Pancreas (tissue), 10 donors: ENCODE measurements at regions not wholly inside any gene's neighbourhood (a gene's known extent, or its start where the extent isn't known, plus 50 kb on each side); places are given as distances from the start of the nearest gene placed in this dataset.
"Not testable (repeated sequence)": the region's sequence is repeated elsewhere in the genome, so short reads cannot be mapped to it uniquely, and the experiment has no call there.

Source experiments
- ATAC-seq, 4 donors: fragments of 200-7000 bp; cut with Tn5 transposase; one replicate each; pipeline versions ENCODE4 v1.8.0 to v1.9.1; 2020; ENCODE audit warnings: mild to moderate bottlenecking in 4 of 4, moderate library complexity in 4 of 4
- DNase-seq, 6 donors: peaks; one replicate each; pipeline ENCODE4 v3.0.0-alpha.2; 2020
- FAIRE-seq: peaks from 2 replicates; lab custom pipeline; 2012; peaks lifted over from hg19 to GRCh38; lab: Jason Lieb, UNC
- H3K27ac ChIP-seq, 4 donors: fragments of 200-600 bp; sonication (generic); 1 replicate in 3 of 4; 2 replicates in 1 of 4; pipeline versions ENCODE4 v1.5.0 to v1.8.0; 2020
- H3K27me3 ChIP-seq, 4 donors: fragments of 200-600 bp; one replicate each; pipeline ENCODE4 v1.8.0; 2021
- H3K36me3 ChIP-seq, 3 donors: fragments of 200-600 bp; sonication (generic) in 1 of 3; one replicate each; pipeline versions ENCODE4 v1.5.0 to v1.8.0; 2020 to 2021
- H3K4me1 ChIP-seq, 3 donors: fragments of 200-600 bp; one replicate each; pipeline ENCODE4 v1.8.0; 2021
- H3K4me3 ChIP-seq, 4 donors: fragments of 200-600 bp; sonication (generic) in 2 of 4; one replicate each; pipeline versions ENCODE4 v1.5.0 to v1.8.0; 2020 to 2021
- H3K9me3 ChIP-seq, 4 donors: fragments of 200-600 bp; one replicate each; pipeline ENCODE4 v1.8.0; 2021
- WGBS, 2 donors: extraction: QIAGEN DNeasy Blood & Tissue Kit; methylation state at CpG; one replicate each; pipeline ENCODE4 v1.1.7; 2013; 5-methylcytosine and 5-hydroxymethylcytosine counted together
- intact Hi-C, 3 donors: fragments of 100-400 bp; cut with DNase I; formaldehyde crosslinking; loops; one replicate each; pipeline versions ENCODE4 v1.11.1 to v1.14.2; 2022
- TF ChIP-seq, protein P1 (sequence below), 4 donors: fragments of 200-600 bp; sonication (generic) in 3 of 4; IDR thresholded peaks; one replicate each; pipeline versions ENCODE4 v1.5.0 to v1.8.0; 2021; ENCODE audit warnings: antibody characterized with exemption in 4 of 4
- donor health status: healthy with polysubstance abuse.
- donor health status: DM: no; HTN: no; CAD: no; lungs with moderate emphysema.
- donor health status: DM: no; HTN: no; CAD: no.
- donor health status: control.
- donor health status: control.
- donor health status: Bipolar disorder and iron deficiency.
- donor health status: DM: yes; HTN: yes; CAD: no.
- donor health status: DM: no; HTN: no; CAD: no.
- donor health status: DM: no; HTN: no; CAD: no.
- donor health status: DM: yes; HTN: yes; CAD: no.

DNA sequence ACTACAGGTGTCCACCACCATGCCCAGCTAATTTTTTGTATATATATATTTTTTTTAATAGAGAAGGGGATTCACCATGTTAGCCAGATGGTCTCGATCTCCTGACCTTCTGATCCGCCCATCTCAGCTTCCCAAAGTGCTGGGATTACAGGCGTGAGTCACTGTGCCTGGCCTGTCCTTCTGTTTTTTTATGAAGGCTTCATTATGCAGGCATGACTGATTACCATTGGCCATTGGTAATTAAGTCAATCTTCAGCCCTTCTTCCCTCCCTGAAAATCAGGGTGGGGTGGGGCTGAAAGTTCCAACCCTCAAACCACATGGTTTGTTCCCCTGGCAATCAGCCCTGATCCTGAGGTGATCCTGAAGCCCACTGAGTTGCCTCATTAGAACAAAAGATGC, 336.9 kb downstream of the PTTG2 start:
- FAIRE-seq (no peak), ATAC-seq (no peak), DNase-seq (no peak)
- no peak overlapping the region for H3K27ac ChIP-seq
- TF ChIP-seq, protein P1, sequence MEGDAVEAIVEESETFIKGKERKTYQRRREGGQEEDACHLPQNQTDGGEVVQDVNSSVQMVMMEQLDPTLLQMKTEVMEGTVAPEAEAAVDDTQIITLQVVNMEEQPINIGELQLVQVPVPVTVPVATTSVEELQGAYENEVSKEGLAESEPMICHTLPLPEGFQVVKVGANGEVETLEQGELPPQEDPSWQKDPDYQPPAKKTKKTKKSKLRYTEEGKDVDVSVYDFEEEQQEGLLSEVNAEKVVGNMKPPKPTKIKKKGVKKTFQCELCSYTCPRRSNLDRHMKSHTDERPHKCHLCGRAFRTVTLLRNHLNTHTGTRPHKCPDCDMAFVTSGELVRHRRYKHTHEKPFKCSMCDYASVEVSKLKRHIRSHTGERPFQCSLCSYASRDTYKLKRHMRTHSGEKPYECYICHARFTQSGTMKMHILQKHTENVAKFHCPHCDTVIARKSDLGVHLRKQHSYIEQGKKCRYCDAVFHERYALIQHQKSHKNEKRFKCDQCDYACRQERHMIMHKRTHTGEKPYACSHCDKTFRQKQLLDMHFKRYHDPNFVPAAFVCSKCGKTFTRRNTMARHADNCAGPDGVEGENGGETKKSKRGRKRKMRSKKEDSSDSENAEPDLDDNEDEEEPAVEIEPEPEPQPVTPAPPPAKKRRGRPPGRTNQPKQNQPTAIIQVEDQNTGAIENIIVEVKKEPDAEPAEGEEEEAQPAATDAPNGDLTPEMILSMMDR (IDR thresholded peaks at IDR 0.05): no peak
- no peaks in the 10 kb centered on the region for H3K27me3 ChIP-seq
- intact Hi-C loops: no loop called here
- H3K4me3 ChIP-seq: no peak overlapping the region
- no peaks in the 10 kb centered on the region for H3K36me3 ChIP-seq
- H3K4me1 ChIP-seq: no peaks in the 10 kb centered on the region
- WGBS, 2 donors: 83 to 85% methylated on average over 3 of the region's 3 CpGs
- peaks cover 0 to 4% (median 1%) of the 10 kb centered on the region in 4 donors for H3K9me3 ChIP-seq

DNA sequence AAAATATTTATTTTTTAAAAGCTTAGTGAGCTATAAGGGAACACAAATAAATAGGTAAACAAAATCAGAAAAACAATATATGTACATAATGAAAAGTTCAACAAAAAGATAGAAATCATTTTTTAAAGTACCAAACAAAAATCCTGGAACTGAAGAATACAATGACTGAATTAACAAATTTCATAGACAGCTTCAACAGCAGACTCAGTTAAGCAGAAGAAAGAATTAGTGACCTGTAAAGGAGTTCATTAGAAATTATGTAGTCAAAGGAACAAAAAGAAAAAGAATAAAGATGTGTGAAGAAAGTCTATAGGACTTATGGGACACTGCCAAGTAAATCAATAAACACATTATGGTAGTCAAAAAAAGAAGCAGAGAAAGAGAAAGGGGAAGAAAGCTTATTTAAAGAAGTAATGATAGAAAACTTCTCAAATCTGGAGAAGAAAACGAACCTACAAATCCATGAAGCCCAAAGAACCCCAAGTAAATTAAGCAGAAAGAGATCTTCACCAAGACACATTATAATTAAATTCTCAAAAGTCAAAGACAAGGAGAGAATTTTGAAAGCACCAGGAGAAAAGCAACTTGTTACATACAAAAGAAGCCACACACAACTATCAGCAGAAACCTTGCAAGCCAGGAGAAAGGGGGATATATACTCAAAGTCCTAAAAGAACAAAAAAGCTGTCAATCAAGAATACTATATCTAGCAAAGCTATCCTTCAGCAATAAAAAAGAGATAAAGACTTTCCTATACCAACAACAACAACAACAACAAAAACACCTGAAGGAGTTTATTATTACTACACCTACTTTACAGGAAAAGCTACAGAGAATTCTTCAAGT, 338.9 kb downstream of the PTTG2 start:
- H3K9me3 ChIP-seq: peaks cover 0 to 4% (median 0%) of the 10 kb centered on the region in 4 donors
- DNase-seq (no peak), ATAC-seq (no peak), FAIRE-seq (peak; percentile 23)
- intact Hi-C loops: no loop called here
- 45 to 52% methylated on average over 1 of the region's 1 CpG for WGBS, 2 donors
- no peak overlapping the region for H3K27ac ChIP-seq
- no peaks in the 10 kb centered on the region for H3K36me3 ChIP-seq
- H3K4me3 ChIP-seq: no peak overlapping the region
- TF ChIP-seq, protein P1 (IDR thresholded peaks at IDR 0.05): no peak
- no peaks in the 10 kb centered on the region for H3K4me1 ChIP-seq
- no peaks in the 10 kb centered on the region for H3K27me3 ChIP-seq

DNA sequence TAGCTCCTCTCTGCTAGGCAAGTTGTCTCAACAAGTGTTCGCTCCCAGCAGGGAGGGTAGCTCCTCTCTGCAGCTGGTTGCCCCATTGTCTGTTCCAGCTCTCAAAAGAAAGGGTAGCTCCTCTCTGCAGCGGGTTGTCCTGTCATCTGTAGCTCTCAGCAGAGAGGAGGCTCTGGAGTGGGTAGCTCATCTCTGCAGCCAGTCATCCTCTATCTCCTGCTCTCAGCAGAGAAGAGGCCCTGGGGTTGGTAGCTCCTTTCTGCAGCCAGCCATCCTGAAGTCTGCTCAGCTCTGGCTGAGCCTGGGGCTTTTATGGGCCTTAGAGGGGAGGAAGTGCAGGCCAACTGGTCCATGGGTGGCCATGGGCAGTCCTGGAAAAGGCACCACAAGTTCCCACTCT, 342.7 kb downstream of the PTTG2 start:
- TF ChIP-seq, protein P1 (IDR thresholded peaks at IDR 0.05): no peak
- WGBS, 2 donors: 88 to 95% methylated on average over 2 of the region's 2 CpGs
- Histone ChIP-seq H3K4me1 (no peaks in the 10 kb centered on the region), H3K4me3 (no peak overlapping the region), H3K27ac (no peak overlapping the region), H3K9me3 (peaks cover 0 to 4% (median 0%) of the 10 kb centered on the region in 4 donors), H3K36me3 (no peaks in the 10 kb centered on the region), H3K27me3 (no peaks in the 10 kb centered on the region)
- no peak for FAIRE-seq
- DNase-seq: no peak
- intact Hi-C loops: no loop called here
- ATAC-seq: no peak

DNA sequence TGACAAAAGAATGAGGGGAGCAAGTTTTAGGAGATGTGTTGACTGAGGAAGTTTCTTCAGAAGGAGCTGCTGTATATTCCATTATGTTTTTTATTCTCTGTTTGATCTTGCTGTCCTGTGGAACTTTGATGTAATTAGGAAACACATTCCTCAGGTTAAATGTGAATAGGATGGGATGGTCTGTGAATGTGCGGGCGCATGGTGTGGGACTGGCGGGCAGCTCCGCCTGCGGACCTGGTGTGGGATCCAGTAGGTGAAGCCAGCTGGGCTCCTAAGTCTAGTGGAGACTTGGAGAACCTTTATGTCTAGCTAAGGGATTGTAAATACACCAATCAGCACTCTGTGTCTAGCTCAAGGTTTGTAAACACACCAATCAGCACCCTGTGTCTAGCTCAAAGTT, 344.3 kb downstream of the PTTG2 start:
- intact Hi-C loops, H3K4me3 ChIP-seq: not testable (repeated sequence)
- 93 to 97% methylated on average over 5 of the region's 5 CpGs for WGBS, 2 donors

DNA sequence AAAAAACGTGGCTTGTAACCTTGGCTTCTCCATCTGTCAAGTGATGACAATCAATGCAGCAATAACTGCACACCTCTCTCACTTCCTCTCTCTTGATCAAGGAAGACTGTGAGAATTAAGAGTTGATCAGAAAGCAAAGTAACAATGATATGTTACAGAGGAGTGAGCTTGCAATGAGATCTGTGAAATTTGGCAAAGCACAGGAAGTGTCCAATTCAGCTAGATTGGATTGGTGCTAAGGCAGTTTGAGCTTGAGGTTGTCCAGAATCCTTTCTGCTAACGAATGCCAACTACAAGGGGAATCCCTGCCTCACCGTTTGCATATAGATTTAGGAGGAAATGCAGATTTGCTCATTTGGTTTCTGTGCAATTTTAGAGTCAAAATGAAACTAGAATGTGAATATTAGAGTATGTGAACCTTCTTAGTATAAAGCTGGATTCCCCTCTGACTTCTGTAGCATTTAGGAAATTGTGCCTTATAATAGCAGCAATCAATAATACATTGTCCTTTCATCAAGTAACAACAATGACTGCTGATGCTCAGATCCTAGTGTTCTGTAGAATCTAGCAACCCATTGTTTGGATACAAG, 346.4 kb downstream of the PTTG2 start:
- intact Hi-C loops: no loop called here
- Histone ChIP-seq H3K9me3 (no peaks in the 10 kb centered on the region), H3K4me1 (no peaks in the 10 kb centered on the region), H3K36me3 (no peaks in the 10 kb centered on the region), H3K4me3 (no peak overlapping the region), H3K27me3 (no peaks in the 10 kb centered on the region), H3K27ac (no peak overlapping the region)
- TF ChIP-seq, protein P1 (IDR thresholded peaks at IDR 0.05): no peak
- FAIRE-seq: no peak
- no peak for ATAC-seq
- 27 to 31% methylated on average over 3 of the region's 3 CpGs for WGBS, 2 donors
- DNase-seq: no peak

More for the DNA sequence above, 344.3 kb downstream of the PTTG2 start:
- not testable (repeated sequence) for FAIRE-seq, H3K27me3 ChIP-seq, H3K9me3 ChIP-seq, DNase-seq, H3K36me3 ChIP-seq, H3K4me1 ChIP-seq, ATAC-seq, H3K27ac ChIP-seq
